HG02870 (cell line): ENCODE measurements at regions not wholly inside any gene's neighbourhood (a gene's known extent, or its start where the extent isn't known, plus 50 kb on each side); places are given as distances from the start of the nearest gene placed in this dataset.

Source experiments
- ATAC-seq: cut with Tn5 transposase; IDR thresholded peaks from one replicate; pipeline ENCODE4 v1.9.1; 2021; ENCODE audit warnings: mild to moderate bottlenecking, moderate library complexity; ENCODE audit not compliant: unreplicated experiment

GRCh38 chr9:21561502-21561901 is 79.4 kb upstream of the IFNE start:
- no peak for ATAC-seq

GRCh38 chr9:21564175-21564574 is 82.1 kb upstream of the IFNE start:
- ATAC-seq = no peak

DNA sequence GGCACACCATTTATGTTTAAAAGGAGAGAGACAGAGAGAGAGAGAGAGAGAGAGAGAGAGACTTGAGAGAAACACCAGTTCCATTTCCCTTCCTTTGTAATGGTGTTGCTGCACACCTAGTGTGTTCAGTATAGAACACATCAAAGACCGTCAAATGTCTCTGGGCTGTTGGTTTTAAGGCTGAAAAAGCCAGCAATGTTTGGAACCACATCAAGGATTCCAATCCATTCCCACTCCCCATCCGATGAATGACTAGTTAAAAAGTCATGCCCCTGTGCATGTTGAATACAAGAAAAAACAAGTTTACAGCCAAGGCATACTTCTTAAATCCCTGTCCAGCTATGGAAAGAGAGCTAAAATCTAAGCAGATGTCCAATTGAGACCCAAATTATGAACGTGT is 83.0 kb upstream of the IFNE start:
- ATAC-seq = no peak

- no peak for ATAC-seq
Measured at GRCh38 chr9:21567926-21568325, 85.8 kb upstream of the IFNE start.

DNA sequence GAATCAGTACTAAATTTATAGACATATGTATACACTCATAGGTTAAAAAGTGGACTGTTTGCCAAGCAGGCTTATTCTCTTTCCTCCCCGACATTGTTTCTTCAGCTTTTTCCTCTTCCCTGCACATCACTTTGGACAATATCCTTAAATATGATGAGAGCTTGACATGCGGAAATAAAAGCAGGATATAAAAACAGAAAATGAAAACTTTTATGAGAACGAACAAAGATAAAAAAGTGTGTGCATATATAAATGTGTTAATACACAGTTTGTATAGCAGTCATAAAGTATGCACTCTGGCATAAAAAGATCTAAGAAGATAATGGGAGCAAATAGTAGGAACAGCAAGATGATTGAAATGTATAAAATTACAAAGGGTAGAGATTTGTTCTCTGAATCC is 86.4 kb upstream of the IFNE start:
- no peak for ATAC-seq

DNA sequence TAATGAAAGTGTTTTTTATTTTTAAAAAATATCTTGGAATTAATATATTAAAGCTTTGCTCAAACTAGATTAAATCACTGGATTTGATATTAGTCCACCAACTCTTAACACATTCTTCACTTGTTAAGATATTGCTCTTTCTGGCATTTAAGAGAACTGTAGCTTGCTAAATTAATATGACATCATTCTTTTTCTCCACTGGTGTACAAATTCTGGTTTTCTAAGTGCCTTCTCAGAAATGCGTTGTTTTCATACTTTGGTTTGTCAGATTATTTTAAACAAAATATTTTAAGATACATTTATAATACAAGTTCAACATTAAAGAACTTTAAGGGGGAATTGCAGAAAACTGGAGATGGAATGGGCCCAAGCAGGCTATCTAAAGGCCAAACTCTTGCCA is 87.6 kb upstream of the IFNE start:
- no peak for ATAC-seq

DNA sequence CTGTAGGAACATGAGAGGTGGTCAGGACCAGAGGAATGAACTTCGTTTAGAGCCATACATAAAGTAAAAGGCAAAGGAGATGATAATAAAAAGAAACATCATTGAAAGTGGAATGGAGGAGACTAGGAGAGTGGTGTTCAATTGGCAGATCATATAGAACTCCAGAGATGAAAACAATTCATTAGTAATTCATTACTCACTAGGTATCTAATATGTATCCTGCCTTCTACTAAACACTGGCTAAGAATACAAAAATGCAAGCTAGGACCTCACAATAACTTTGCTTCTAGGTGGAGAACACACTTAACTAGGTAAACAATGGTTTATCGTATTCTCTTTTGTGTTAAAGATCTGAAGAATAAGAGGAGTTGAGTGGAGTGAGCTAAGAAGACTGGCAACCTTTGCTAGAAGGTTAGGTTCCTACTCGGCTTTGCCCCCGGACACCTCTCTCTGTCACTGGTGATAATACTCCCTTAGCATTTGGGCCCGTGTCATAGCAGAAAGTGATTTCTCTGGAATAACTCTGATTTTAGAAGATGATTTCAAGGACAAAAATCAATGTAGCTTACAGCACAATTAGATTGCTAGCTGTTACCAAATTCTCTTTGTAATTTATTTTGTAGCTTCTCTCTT is 88.6 kb upstream of the IFNE start:
- ATAC-seq = no peak

DNA sequence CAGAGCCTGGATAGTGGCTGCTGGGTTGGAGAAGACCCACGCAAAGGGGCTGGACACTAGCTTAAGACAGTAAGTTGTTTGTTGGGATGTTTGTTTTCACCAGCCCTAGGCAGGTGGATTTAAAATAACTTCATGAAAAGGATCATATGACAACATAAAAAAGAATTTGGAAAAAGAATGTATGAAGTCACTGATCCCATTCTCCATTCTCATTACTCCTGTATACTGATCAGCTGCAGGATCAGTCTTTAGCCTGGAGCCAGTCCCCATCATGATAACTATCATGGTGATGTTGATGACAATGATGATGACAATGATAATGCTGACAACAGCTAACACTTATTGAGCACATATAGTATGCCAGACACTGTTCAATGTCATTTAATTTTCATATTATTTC is 92.1 kb upstream of the IFNE start:
- no peak for ATAC-seq

- ATAC-seq = no peak
Measured at GRCh38 chr9:21576331-21577189, 94.4 kb upstream of the IFNE start.

DNA sequence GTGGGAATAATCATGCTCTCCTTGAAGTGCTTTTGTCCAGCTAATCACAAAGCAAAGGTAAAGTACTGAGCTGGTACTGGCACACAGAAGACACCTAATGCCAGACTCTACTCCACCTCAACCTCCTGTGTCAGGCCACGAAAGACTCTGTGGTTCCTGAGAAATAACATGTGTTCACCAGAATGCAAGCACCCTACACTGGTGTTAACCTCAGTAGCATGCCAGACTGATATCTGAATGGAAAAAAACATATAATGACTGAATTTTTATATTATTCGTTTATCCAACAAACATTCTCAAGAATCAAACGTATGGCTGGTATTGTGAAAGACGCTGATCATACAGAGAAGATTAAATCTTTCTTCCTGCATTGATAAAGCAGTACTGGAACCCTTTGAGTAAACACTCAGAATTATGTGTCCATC is 97.1 kb upstream of the IFNE start:
- ATAC-seq = no peak

DNA sequence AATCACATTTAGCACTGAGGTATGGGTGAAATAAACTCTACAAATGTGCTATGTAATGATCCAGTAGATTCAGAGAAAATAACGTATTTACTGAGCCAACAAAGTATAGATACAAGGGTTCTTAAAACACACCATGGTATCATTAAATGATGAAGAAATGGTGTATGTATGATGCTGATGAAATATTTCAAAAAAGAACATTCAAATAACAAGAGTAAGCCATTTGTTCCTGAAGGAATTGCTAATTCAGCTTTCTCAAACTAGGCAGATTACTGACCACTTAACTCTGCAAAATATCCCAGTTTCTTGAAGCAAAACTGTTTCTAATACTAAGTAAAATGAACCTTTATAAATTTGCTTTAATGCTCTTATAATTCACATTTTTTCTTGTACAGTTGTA is 97.6 kb upstream of the IFNE start:
- no peak for ATAC-seq

DNA sequence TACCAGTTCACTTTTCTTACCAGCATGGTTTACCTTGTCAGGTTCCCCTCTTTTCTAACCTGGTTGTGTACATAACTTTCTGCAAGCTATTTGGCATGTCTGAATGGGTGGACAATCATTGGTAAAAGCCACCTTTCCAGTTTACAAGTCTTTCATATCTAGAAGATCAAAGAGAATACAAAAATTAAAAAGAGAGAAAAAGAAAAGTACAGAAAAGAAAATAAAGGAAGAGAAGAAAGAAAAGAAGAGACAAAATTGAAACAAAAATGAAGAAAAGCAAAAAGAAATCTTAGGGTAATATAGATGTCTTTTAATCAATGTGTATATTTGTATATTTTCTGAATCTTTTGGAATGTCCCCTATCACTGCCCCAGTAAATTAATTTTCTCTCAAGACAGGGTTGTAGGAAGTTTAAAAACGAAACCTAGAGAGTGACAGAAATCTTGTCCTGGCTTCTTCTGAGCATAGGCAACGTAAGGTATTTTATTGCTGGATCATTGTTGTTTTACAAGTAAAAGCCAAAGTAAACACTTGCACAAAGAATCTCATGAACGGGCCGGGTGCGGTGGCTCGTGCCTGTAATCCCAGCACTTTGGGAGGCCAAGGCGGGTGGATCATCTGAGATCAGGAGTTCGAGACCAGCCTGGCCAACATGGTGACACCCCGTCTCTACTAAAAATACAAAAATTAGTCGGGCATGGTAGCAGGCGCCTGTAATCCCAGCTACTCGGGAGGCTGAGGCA is 98.7 kb upstream of the IFNE start:
- no peak for ATAC-seq

DNA sequence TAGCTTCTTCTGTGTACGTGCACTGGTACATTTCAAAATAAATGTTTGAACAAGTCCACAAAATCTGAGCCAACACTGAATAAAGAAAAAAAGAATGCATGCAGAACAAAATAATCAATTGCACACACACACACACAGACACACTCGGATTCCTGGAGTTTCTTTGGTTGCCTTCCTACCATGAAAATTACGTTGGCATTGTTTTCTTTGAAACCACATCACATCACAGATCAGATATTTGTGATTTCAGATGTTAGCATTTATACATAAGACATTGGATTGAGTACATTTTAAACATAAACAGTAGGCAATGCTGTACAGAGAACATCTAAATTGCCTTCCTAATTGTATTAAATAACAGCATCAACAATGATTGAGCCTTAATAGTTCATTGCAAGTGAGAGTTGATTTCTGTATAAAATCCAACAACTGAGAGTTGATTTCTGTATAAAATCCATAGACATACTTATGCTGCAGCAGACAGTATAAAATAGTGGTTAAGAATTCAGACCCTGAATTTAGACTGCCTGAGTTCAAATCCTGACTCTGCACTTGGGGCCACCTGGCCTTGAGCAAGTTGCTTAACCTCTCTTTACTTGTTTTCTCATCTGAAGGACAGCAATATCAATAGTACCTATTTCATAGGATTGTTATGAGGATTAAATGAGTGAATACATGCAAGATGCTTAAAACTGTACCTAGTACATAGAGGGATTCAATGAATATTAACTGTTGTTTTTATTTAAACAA is 101.7 kb upstream of the IFNE start:
- ATAC-seq = no peak

DNA sequence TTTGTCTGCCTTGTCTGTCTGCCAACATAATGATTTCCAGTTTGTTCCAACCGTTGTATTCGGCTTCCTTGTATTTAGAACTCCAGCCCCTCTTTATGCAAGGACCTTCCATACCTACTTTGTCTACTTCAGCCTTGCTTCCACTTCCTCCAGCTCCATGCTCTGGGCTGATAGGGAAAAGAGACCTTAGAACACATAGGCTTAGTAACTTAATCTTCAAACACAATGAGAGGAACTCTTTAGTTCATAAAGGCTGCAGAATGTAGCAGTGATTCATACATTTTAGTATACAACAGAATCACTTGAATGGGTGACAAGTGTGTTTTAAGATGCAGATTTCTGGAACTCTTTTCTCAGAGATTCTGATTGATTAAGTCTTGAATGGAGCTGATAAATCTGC is 102.8 kb upstream of the IFNE start:
- ATAC-seq = no peak

GRCh38 chr9:21585756-21586752 is 103.9 kb upstream of the IFNE start:
- ATAC-seq = no peak

GRCh38 chr9:21589344-21590056 is 107.4 kb upstream of the IFNE start:
- no peak for ATAC-seq

GRCh38 chr9:21590058-21590996 is 108.2 kb upstream of the IFNE start:
- ATAC-seq = no peak
